ENCODE measurements at regions not wholly inside any gene's neighbourhood (a gene's known extent, or its start where the extent isn't known, plus 50 kb on each side); places are given as distances from the start of the nearest gene placed in this dataset.

- Mint-ChIP-seq H3K27ac (no peak overlapping the region), H3K36me3 (ENCODE audit: low read depth) (no peaks in the 10 kb centered on the region), H3K4me3 (no peak overlapping the region), H3K27me3 (ENCODE audit: low read depth) (peaks cover 3% of the 10 kb centered on the region), H3K9me3 (no peaks in the 10 kb centered on the region), H3K4me1 (no peaks in the 10 kb centered on the region)
- no peak for TF ChIP-seq CTCF (IDR thresholded peaks at IDR 0.05; ENCODE audit: unreplicated experiment in 3 of 3)
Measured at GRCh38 chr16:6280055-6280454, 1052.6 kb upstream of the RBFOX1 start.

GRCh38 chr16:6279286-6279685, 1053.4 kb upstream of the RBFOX1 start:
- no peak for TF ChIP-seq CTCF (IDR thresholded peaks at IDR 0.05; ENCODE audit: unreplicated experiment in 3 of 3)
- Mint-ChIP-seq H3K27ac (no peak overlapping the region), H3K36me3 (ENCODE audit: low read depth) (no peaks in the 10 kb centered on the region), H3K4me3 (no peak overlapping the region), H3K9me3 (no peaks in the 10 kb centered on the region), H3K4me1 (no peaks in the 10 kb centered on the region), H3K27me3 (ENCODE audit: low read depth) (peaks cover 3% of the 10 kb centered on the region)

GRCh38 chr16:6274351-6274750, 1058.3 kb upstream of the RBFOX1 start:
- no peak overlapping the region for H3K27ac Mint-ChIP-seq
- H3K4me1 Mint-ChIP-seq: no peaks in the 10 kb centered on the region
- H3K36me3 Mint-ChIP-seq (ENCODE audit: low read depth): no peaks in the 10 kb centered on the region
- H3K9me3 Mint-ChIP-seq: no peaks in the 10 kb centered on the region
- H3K27me3 Mint-ChIP-seq (ENCODE audit: low read depth): no peaks in the 10 kb centered on the region
- no peak for TF ChIP-seq CTCF (IDR thresholded peaks at IDR 0.05; ENCODE audit: unreplicated experiment in 3 of 3)
- H3K4me3 Mint-ChIP-seq: no peak overlapping the region

DNA sequence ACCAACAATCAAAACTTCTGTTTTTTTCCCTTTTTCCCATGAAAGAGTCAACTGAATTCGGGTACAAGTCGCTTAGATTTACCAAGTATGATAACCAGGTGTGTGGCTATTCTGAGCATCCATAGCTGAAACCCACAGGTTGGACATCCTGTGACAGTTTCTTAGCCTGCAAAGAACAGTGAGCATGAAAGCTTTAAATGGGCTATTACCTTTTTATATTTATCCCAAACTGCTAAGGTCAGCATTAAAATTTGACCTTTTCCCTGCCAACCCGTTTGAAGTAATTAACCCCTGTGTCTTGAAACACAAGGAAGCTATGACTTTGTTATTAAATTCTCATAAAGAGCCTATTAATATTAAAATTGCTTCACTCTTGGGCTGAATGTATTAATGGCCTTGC, 1065.0 kb upstream of the RBFOX1 start:
- H3K36me3 Mint-ChIP-seq (ENCODE audit: low read depth): no peaks in the 10 kb centered on the region
- H3K4me1 Mint-ChIP-seq: no peaks in the 10 kb centered on the region
- H3K9me3 Mint-ChIP-seq: no peaks in the 10 kb centered on the region
- H3K4me3 Mint-ChIP-seq: no peak overlapping the region
- peaks cover 4% of the 10 kb centered on the region for H3K27me3 Mint-ChIP-seq (ENCODE audit: low read depth)
- no peak for TF ChIP-seq CTCF (IDR thresholded peaks at IDR 0.05; ENCODE audit: unreplicated experiment in 3 of 3)
- H3K27ac Mint-ChIP-seq: no peak overlapping the region

DNA sequence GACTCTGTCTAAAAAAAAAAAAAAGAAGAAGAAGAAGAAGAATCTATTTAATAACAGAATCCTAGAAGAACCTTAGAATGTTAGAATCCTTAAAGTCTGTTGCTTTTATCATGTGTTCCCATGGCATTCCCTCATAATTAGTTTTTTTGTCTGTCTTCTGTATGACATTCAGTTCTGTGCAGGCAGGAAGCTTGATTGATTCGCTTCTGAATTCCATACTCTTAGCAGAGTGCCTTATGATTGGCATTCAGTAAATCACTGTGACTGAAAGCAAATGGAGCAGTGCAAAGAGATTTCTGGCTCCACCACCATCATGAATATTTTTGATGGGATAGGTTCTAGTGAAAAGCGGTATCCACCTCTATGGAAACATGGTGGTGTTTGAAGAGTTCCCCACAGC, 1065.9 kb upstream of the RBFOX1 start:
- no peak for TF ChIP-seq CTCF (IDR thresholded peaks at IDR 0.05; ENCODE audit: unreplicated experiment in 3 of 3)
- Mint-ChIP-seq H3K4me3 (no peak overlapping the region), H3K4me1 (no peaks in the 10 kb centered on the region)

GRCh38 chr16:6265968-6266367, 1066.7 kb upstream of the RBFOX1 start:
- Mint-ChIP-seq H3K27ac (no peak overlapping the region), H3K9me3 (no peaks in the 10 kb centered on the region), H3K4me1 (no peaks in the 10 kb centered on the region), H3K4me3 (no peak overlapping the region), H3K36me3 (ENCODE audit: low read depth) (no peaks in the 10 kb centered on the region), H3K27me3 (ENCODE audit: low read depth) (peaks cover 4% of the 10 kb centered on the region)
- TF ChIP-seq CTCF (IDR thresholded peaks at IDR 0.05; ENCODE audit: unreplicated experiment in 3 of 3): no peak

More for the DNA sequence above, 1065.9 kb upstream of the RBFOX1 start:
- Mint-ChIP-seq H3K27ac (no peak overlapping the region), H3K9me3 (no peaks in the 10 kb centered on the region), H3K27me3 (ENCODE audit: low read depth) (peaks cover 4% of the 10 kb centered on the region), H3K36me3 (ENCODE audit: low read depth) (no peaks in the 10 kb centered on the region)

Measured in nephron (organoid).